HG02870 (cell line): ENCODE measurements at regions not wholly inside any gene's neighbourhood (a gene's known extent, or its start where the extent isn't known, plus 50 kb on each side); places are given as distances from the start of the nearest gene placed in this dataset.

Source experiments
- ATAC-seq: cut with Tn5 transposase; IDR thresholded peaks from one replicate; pipeline ENCODE4 v1.9.1; 2021; ENCODE audit warnings: mild to moderate bottlenecking, moderate library complexity; ENCODE audit not compliant: unreplicated experiment

DNA sequence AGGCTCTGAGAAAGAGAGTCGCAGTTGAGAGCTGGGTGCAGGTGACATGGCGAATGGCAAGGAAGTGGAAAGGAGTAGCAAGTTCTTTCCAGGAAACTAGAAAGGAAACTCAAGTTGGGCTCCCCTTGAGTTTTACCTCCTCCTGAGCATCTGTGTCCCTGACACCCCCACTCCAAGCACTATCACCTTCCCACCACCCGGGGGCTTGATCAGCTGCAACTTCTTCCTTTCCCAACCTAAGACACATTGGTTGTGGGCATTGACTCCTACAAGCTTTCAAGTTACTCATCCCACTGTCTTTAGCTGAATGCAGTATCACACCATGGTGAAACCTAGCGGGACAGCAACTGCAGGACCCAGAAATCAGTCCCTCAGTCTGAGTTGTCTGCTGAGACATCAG lies 256.6 kb upstream of the NR2F2 start:
- ATAC-seq, result no peak

DNA sequence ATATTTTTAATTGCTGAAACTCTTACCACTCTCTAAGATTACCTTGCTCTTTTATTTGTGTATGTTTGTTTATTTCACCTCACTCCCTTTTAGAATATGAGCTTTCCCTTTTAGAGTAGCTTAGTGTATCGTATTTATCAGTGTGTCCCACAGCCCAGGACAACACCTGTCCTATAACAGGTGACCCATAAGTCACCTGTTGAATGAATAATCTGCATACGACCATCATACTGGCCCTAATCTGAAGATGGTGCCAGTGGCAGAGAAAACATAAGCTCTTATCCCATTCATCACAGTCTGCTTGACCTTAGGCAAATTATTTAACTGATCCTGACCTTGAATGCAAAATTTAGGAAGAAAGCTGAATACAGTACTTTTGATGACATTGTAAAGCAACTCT lies 254.6 kb upstream of the NR2F2 start:
- no peak for ATAC-seq

DNA sequence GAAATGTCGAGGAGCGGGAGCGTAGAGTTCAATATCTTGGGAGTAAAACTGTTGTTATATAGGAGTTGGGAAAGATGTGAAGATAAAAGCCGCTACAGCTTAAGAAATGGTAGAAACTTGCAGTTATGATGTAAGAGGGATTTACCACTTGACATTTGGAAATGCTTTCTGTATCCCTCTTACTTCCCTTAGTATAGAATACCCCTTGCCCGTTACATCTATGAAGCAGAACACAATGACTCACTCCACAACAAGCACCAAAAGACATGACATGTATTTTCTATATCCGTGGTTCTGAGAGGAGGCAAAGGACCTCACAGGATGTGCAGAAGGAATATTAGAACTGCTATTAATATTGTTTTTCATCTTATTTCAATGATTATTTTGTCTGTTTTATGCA lies 254.2 kb upstream of the NR2F2 start:
- no peak for ATAC-seq

DNA sequence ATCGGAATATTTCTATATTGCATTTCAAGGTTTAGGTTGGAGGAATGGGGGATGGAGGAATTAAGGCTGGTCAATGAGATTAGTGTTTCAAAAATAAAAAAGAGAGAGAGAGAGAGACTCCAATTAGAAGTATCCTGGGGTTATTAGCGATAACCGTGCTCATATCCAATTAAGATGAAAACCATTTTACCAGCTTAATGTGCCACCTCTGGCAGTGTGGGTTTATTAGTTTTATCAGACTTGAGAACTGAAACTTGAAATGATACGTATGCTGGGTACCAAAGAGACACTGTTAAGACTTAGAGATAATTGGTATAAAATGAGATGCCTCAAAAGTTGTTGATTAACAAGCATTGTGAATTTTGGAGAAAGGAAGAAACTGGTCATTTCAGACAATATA lies 251.5 kb upstream of the NR2F2 start:
- no peak for ATAC-seq

DNA sequence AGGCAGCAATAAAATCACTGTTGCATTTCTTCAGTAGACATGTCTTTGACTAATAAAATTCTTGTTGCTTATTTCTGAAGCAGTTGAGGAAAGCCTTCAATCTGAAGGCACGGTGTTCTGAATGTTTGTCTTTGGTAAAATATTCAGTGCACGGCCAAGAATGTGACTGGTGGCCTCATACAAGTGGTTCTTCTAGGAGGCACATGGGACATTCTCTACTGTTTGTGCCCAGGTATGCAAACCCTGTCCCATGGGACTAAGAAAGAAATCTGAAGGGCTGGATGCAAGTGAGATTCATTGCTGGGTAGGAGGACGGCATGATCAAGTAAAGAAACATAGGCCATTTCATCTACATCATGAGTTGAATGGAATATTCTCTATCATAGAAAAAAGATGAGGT lies 250.6 kb upstream of the NR2F2 start:
- ATAC-seq, result no peak

DNA sequence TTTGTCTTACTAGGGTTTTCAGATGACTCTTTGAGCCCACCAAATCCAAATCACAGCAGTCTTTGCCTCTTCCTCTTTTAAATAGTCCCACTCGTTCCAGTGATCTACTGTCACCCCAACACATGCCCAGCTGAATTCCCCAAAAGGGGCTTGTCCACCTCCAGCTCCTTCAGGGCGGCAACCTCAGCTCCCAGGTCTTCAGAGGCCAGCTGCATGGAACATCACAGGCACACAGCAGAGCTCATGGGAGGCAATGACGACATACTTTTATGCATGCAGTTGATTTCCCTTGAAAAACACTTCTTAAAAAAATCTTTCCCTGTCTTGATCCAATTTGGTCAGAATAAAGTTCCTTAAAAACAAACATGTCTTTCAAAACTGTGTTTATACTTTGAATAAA lies 244.3 kb upstream of the NR2F2 start:
- no peak for ATAC-seq

DNA sequence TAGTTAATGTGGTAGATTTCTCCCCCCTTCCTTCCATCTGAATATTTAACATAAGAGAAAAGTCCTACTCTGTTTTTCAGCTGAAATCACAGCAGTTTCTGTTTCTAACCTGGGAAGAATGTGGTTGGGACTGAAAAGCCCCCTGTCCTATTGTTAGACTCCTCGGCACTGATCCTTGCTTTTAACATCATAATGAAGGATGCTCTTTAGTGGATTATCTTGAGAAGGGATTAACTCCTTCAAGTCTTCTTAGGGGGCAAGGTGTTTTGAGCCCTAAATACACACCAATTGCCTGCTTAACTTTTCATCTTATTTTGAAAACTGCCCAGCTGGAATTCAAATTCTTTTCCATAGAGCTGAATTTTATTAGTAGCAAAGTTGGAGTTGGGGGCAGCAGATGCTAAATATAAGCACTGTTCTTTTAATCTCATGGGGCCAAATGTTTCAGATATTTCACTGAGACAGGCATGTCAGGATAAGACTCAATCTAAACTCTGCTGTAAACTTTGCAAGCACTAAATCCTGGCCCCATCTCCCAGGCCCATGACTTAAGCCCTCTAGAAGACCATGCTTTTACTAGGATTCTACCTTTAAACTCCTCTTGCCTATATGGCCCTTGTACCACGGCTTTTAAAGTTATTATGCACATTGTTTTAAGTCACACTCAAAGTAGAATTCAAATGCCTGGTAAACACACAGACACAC lies 243.2 kb upstream of the NR2F2 start:
- no peak for ATAC-seq

DNA sequence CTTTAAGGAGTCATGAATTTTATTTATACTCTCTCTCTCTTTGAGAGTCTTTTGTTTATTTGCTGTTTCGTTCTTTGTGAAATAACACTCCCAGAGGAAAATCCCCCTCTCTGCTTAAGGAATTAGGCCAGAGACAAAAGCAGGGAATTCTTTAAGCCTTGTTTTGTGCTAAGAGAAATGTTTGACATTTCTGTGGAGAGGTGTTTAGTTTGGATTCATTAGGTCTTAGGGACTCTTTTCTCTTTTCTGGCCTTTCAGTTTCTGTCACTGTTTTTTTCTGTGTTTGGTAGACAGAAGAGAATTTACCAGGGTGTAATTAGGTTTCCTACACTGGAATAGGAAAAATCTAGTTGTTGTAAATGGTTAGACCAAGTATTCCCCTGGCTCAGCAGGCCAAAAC lies 241.8 kb upstream of the NR2F2 start:
- no peak for ATAC-seq

DNA sequence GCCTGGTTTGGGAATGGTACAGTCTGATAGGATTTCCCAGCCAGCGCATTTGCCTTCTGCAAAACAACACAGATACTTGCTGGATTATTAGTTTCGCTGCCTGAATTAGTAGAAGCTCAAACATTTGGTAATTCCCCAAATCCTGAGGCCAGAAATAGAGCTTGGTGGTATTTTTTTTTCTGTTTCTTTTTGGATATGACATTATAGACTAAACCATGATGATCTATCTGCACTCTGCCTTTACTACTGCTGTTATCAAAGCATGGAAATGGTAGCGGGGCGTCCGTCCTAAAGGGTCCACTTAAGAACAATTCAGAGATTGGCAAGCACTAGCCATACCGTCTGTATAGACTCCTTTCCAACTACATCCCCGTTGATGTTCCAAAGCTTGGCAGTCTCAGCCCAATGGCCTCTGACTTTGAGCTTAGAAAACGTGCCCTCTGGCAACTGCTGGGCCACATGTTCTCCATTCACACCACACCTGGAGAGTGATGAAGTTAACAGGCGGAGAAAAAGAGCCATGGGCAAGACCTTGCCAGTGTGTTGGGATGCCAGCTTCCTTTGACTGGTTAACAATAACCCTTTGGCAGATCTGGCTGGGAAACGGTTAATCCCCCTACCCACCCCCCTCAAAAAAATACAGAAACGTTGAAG lies 241.0 kb upstream of the NR2F2 start:
- ATAC-seq, result no peak

DNA sequence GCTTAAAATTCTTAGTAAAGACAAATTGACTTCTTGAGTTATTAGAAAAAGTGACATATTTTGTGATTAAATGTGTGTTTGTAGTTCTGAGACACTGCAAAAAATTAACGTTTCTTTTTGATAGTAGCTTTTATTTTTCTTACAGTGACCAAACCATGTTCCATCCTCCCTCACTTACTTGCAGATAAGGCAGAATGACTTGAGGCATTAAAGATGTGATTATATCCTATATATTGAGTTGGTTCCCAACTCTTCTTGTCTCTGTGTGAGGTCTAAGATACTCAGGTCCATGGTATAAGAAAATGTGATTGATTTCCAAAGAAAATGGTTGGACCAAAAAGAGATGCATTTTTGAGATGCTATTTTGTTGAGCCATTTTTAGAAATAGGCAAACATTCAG lies 238.3 kb upstream of the NR2F2 start:
- no peak for ATAC-seq

DNA sequence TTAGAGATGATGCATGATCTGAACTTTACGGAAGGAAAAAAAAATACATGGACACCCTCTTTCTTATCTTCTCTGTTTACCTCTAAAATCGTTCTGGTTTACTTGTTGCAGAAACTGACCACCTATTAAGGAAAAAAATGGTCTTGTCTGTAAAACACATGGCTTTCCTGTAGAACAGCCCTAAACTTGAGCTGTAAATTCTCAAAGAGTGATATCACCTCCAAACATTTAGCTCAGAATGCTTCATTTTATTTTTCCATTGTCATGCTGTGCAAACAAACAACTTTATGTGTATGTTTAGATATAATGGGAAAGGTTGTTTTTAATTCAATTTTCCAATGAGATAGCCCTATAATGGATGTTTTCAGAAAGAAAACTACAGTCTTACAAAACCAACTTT lies 237.4 kb upstream of the NR2F2 start:
- no peak for ATAC-seq

DNA sequence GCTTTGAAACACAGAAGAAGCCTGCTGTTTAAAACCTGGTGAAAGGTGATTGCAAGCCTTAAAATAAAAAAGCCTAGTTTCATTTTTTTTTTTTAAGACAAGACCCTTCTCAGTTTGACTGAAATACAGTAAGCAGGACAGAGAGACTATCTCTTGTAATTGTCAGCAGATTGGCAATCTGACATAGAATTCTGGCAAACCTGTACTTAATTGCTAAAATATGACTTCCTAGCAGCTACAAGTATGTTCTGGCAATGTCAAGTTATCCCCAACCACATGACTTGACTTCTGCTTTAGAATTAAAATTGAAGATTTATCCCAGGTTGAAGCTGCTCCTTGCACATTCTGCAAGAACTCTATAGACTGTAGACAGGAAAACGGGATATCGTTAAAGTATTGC lies 232.8 kb upstream of the NR2F2 start:
- no peak for ATAC-seq

DNA sequence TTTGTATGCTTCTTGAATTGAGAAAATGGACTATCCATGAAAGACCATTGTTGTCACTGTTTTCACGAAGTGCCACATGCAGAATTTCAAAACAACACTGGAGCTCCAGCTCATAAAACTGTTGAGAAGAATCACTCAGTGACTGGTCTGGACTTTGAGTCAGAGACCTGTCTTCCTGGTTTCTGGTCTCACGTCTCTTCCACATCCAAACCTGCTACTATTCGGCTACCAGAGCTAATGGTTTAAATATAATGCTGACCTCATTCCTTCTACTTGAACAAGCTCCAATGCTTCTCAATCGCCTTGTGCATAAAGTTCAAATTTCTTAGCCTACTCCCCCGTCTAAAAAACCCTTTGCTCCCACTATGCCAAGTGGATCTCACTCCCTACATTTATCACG lies 227.9 kb upstream of the NR2F2 start:
- ATAC-seq, result no peak

DNA sequence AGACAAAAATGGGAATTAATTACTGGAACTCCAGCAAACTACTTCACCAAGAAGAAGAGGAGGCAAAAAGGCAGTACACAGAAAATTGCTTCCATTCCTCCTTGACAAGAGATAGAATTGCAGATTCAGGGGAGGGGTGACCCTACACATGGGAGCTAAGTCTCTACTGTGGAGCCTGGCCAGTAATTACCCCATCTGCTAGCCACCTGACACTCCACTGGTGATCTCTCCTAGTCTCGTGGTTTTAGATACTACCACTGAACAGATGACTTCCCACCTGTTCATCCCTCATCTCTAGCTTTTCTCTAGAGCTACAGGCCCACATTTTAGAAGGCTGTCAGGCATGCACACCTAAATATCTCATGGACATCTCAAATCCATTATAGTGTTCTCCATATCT lies 224.3 kb upstream of the NR2F2 start:
- ATAC-seq, result no peak

DNA sequence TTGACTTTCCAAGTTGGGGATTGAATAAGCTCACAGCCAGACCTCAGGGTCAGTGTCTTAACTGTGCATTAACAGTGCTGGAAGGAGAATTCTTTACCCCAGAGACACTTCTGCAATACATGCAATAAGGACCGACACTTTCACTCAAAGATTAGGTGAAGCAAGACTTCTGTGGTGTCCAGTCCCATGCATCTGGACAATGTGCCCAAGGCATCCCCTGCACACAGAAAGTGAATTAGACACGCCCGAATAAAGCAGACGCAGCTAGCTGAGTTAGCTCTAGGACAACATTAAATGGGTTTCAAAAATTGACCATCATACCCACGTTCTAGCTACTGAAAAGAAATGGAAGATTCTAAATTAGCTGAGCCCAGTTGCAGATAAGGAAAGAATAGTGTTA lies 223.9 kb upstream of the NR2F2 start:
- no peak for ATAC-seq

DNA sequence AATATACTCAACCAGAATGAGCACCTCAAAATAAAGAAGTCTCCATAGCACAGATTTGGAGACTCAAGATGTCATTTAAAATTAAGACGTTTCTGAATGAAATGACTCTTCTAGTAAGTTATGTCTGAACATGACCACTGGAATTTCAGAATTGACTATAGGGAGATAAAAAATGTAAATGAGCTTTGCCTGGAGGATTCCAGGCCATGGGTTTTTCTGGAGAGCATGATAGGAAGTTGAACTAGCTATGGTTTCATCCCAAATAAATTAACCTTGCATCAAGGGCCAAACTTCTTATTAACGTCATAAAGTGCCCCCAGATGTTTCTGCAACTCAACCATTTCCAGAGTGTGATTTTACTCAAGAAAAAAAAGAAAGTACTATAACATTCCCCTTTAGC lies 222.6 kb upstream of the NR2F2 start:
- no peak for ATAC-seq

DNA sequence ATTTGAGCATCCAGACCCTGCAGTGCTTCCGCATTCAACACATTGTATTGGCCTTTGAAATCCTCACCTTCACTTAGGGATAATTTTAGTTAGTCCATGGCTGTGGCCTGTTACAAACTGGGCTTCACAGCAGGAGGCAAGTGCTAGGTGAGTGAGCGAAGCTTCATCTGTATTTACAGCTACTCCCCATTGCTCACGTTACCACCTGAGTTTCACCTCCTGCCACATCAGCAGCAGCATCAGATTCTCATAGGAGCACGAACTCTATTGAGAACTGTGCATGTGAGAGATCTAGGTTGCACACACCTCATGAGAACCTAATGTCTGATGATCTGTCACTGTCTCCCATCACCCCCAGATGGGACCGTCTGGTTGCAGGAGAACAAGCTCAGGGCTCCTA lies 222.1 kb upstream of the NR2F2 start:
- ATAC-seq, result no peak

DNA sequence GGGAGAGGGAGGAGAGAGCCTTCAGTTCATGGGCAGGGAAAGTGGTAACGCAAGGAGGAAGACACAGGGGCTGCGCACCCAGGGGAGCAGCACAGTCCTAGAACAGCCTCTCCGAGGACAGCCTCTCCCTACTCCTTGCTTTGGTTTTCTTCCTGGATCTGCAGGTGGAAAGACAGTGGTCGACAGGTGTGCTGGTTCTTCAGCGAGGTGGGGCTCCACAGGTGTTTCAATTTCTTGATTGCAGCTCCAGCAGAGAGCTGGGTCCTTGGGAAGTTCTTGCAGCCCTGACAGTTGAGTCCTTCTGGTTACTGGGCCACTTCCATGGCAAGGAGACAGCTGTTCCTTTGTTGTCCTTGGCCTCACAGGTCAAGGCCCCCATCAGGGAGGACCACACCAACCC lies 220.7 kb upstream of the NR2F2 start:
- ATAC-seq, result no peak

DNA sequence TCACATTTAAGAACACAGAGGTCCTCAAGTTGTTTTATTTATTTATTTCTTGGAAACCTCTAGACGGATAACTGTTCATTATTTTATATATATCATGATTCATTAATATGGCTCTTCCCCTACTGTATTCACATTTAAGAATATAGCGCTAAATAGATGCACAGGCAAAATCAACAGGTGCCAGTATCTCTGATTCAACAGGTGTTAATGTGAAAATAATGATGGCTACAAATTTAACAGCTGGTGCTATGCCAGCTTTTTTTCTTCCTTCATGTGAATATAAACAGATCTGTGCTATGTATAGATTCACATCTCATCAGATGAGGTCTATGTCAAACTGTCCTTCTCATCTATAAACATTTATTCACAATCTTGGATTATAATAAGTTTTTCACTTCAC lies 218.5 kb upstream of the NR2F2 start:
- ATAC-seq, result no peak

DNA sequence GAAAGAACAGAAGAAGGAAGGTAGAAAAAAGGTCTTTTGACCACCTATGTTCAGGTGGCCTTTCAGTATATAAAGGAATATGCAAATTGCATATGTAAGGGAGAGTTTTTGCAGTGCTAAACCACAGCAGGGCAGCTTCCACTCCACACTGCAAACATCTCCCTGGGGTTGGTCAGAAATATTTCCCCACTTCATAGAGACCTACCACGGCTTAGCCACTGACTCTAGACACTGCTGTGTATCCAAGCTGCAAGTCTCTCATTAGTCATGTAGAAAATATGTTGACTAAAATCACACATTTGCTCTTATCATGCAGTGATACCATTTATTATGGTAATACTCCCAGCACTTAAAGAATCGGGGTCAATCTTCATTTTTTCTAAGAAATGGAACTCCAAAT lies 214.9 kb upstream of the NR2F2 start:
- no peak for ATAC-seq

DNA sequence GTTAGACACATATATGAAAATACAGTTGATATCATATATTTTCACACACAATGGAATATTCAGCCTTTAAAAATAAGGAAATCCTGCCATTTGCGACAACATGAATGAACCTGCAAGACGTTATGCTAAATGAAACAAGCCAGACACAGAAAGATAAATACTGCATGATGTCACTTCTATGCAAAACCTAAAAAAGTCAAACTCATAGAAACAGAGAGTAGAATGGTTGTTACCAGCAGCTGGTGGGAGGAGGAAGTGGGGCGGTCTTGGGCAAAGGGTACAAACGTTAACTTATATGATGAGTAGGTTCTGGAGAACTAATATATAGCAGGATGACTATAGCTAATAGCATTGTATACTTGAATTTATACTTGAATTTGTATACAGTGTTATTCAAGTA lies 213.2 kb upstream of the NR2F2 start:
- no peak for ATAC-seq

DNA sequence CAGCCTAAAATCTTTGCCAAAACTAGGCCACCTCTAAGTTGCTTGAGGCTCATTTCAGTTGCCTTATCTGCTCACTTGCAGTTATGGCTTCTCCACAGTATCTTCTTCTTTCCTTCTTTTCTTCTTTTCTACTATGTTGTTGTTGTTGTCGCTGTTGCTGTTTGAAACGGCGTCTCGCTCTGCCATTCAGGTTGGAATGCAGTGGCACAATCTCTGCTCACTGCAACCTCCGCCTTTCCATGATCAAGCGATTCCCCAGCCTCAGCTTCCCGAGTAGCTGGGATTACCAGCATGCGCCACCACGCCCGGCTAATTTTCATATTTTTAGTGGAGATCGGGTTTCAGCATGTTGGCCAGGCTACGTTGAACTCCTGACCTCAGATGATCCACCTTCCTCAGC lies 210.8 kb upstream of the NR2F2 start:
- ATAC-seq, result no peak
